ENCODE measurements at regions not wholly inside any gene's neighbourhood (a gene's known extent, or its start where the extent isn't known, plus 50 kb on each side); places are given as distances from the start of the nearest gene placed in this dataset.

DNA sequence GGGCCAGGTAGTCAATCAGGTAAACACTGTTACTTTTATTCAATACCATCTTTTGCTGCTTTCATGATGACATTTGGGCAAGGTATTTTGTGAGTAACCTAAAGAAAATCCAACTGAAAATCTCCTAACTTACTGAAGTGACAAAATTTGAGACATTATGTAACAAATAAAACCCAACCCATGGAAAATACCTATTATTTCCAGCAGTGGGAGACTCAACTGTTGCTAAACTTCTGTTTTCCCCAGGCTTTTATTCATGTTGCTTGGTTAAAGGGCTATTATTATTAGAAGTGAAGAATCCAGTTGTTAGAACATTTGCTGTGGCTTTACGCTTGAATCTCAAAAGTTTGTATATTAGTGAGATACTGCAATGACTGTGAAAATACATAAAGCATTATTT is 215.9 kb downstream of the MDFIC start:
- no peaks in the 10 kb centered on the region for H3K4me1 ChIP-seq (ENCODE audit: insufficient read depth, low read length, poor library complexity, severe bottlenecking)
- no peak for DNase-seq (ENCODE audit: low spot score)
- CTCF ChIA-PET = no interaction called here
- H3K9me3 ChIP-seq (ENCODE audit: low read depth, low read length, poor library complexity, severe bottlenecking) = no peaks in the 10 kb centered on the region
- TF ChIP-seq EZH2 (IDR thresholded peaks at IDR 0.05; ENCODE audit: borderline replicate concordance, low read depth, low read length, poor library complexity, severe bottlenecking) = no peak
- TF ChIP-seq, protein P1, sequence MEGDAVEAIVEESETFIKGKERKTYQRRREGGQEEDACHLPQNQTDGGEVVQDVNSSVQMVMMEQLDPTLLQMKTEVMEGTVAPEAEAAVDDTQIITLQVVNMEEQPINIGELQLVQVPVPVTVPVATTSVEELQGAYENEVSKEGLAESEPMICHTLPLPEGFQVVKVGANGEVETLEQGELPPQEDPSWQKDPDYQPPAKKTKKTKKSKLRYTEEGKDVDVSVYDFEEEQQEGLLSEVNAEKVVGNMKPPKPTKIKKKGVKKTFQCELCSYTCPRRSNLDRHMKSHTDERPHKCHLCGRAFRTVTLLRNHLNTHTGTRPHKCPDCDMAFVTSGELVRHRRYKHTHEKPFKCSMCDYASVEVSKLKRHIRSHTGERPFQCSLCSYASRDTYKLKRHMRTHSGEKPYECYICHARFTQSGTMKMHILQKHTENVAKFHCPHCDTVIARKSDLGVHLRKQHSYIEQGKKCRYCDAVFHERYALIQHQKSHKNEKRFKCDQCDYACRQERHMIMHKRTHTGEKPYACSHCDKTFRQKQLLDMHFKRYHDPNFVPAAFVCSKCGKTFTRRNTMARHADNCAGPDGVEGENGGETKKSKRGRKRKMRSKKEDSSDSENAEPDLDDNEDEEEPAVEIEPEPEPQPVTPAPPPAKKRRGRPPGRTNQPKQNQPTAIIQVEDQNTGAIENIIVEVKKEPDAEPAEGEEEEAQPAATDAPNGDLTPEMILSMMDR (conservative IDR thresholded peaks at IDR 0.05; ENCODE audit: low read depth, low read length) = no peak
- H3K27me3 ChIP-seq (replicated peaks; ENCODE audit: insufficient read depth, low read depth, low read length, poor library complexity) = no peaks in the 10 kb centered on the region
- POLR2A ChIA-PET (ENCODE audit: low non-redundant PET) = no interaction called here
- no TSS peak for BruUV-seq (replicated peaks)
- no peaks in the 10 kb centered on the region for H3K36me3 ChIP-seq (ENCODE audit: insufficient read depth, low read length, poor library complexity, severe bottlenecking)
- H3K27ac ChIP-seq (ENCODE audit: low read depth, low read length, poor library complexity, severe bottlenecking) = no peak overlapping the region
- H3K4me3 ChIP-seq (ENCODE audit: low read depth, low read length, poor library complexity, severe bottlenecking) = no peak overlapping the region
- intact Hi-C loops (cut with micrococcal nuclease; ENCODE audit: unreplicated experiment) = no loop called here

DNA sequence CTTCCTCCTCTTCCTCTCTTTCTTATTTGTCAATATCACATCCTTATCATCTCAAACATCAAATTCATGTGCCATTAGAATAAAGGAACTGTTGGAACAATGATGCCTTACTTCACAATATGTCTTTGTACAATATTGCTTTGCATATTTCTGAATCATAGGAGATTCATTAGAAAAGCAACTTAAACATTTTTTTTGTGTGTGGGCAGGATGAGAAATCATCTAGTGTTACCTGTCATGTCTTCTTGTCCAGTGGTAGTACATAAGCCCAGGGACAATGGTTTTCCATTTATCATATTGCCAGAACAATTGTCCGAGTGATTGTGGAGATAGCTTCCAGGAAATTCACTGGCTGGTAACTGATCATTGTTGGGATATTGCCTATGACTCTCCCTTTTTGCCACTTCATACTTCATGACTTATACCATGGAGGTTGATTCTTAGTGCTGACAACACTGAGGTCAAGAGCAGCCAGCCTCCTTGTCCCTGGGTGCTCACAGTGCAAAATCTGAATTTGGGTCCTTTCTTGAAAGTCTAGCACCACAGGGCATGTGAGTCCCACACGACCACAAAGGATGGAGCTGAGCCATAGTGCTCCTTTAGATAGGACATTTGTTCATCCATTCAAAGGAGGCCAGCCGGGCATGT is 215.0 kb downstream of the MDFIC start:
- intact Hi-C loops (cut with micrococcal nuclease; ENCODE audit: unreplicated experiment) = no loop called here
- no peak for DNase-seq (ENCODE audit: low spot score)
- Histone ChIP-seq H3K36me3 (ENCODE audit: insufficient read depth, low read length, poor library complexity, severe bottlenecking) (no peaks in the 10 kb centered on the region), H3K4me3 (ENCODE audit: low read depth, low read length, poor library complexity, severe bottlenecking) (no peak overlapping the region), H3K4me1 (ENCODE audit: insufficient read depth, low read length, poor library complexity, severe bottlenecking) (no peaks in the 10 kb centered on the region), H3K27ac (ENCODE audit: low read depth, low read length, poor library complexity, severe bottlenecking) (no peak overlapping the region), H3K27me3 (replicated peaks; ENCODE audit: insufficient read depth, low read depth, low read length, poor library complexity) (no peaks in the 10 kb centered on the region), H3K9me3 (ENCODE audit: low read depth, low read length, poor library complexity, severe bottlenecking) (no peaks in the 10 kb centered on the region)
- CTCF ChIA-PET = no interaction called here
- POLR2A ChIA-PET (ENCODE audit: low non-redundant PET) = no interaction called here
- BruUV-seq (replicated peaks) = no TSS peak
- TF ChIP-seq, protein P1 (conservative IDR thresholded peaks at IDR 0.05; ENCODE audit: low read depth, low read length) = no peak
- no peak for TF ChIP-seq EZH2 (IDR thresholded peaks at IDR 0.05; ENCODE audit: borderline replicate concordance, low read depth, low read length, poor library complexity, severe bottlenecking)

DNA sequence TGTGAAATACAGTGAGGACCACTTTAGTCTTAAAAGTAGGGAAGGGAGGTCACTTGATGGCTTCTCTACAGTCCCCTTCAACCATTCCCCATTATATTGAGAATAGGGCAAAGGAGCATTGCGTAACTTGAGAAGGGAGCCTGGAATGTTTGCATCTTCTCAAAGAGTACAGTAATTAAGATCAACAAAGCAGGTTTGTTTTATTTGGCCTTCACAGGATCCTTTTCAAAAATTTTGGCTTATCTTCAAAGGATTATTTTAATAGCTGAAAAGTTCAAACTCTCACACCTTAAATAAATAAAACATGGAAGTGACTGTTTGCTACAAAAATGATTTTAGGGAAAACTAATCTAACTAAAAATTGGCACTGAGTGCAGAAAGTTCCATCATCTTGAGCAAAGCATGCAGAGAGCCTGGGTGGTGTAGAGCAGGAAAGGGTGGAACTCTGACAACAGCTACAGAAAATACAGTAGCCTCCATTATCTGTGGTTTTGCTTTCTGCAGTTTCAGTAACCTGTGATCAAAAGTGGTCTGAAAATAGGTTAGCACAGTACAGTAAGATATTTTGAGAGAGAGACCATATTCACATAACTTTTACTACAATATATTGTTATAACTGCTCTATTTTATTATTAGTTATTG is 214.0 kb downstream of the MDFIC start:
- ChIA-PET CTCF (no interaction called here), POLR2A (ENCODE audit: low non-redundant PET) (no interaction called here)
- intact Hi-C loops (cut with micrococcal nuclease; ENCODE audit: unreplicated experiment) = no loop called here
- no peaks in the 10 kb centered on the region for H3K9me3 ChIP-seq (ENCODE audit: low read depth, low read length, poor library complexity, severe bottlenecking)
- BruUV-seq (replicated peaks) = no TSS peak
- no peak overlapping the region for H3K27ac ChIP-seq (ENCODE audit: low read depth, low read length, poor library complexity, severe bottlenecking)
- TF ChIP-seq, protein P1 (conservative IDR thresholded peaks at IDR 0.05; ENCODE audit: low read depth, low read length) = no peak
- H3K36me3 ChIP-seq (ENCODE audit: insufficient read depth, low read length, poor library complexity, severe bottlenecking) = no peaks in the 10 kb centered on the region
- H3K27me3 ChIP-seq (replicated peaks; ENCODE audit: insufficient read depth, low read depth, low read length, poor library complexity) = no peaks in the 10 kb centered on the region
- H3K4me1 ChIP-seq (ENCODE audit: insufficient read depth, low read length, poor library complexity, severe bottlenecking) = no peaks in the 10 kb centered on the region
- no peak overlapping the region for H3K4me3 ChIP-seq (ENCODE audit: low read depth, low read length, poor library complexity, severe bottlenecking)
- no peak for DNase-seq (ENCODE audit: low spot score)

Data from A673 (cell line).